ENCODE measurements at regions not wholly inside any gene's neighbourhood (a gene's known extent, or its start where the extent isn't known, plus 50 kb on each side); places are given as distances from the start of the nearest gene placed in this dataset.

DNA sequence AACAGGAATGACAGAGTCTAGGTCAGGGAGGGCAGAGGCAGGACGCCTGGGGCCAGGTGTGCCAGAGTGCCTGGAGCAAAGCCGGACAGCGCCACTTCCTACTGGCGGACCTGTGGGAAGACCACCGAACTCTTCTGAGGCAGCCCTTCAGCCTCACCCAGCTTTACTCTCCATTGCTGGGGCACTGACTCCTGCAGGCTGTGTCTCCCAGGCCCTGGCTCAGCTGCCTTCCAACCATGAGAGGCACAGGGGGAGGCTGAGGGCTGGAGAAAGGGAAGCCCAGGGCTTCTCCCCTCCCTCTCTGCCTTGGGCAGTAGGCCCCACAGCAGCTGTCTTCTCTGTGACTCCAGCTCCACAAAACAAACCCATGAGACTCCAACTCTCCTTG, 139.6 kb upstream of the UNC5B start:
- no peak for DNase-seq

DNA sequence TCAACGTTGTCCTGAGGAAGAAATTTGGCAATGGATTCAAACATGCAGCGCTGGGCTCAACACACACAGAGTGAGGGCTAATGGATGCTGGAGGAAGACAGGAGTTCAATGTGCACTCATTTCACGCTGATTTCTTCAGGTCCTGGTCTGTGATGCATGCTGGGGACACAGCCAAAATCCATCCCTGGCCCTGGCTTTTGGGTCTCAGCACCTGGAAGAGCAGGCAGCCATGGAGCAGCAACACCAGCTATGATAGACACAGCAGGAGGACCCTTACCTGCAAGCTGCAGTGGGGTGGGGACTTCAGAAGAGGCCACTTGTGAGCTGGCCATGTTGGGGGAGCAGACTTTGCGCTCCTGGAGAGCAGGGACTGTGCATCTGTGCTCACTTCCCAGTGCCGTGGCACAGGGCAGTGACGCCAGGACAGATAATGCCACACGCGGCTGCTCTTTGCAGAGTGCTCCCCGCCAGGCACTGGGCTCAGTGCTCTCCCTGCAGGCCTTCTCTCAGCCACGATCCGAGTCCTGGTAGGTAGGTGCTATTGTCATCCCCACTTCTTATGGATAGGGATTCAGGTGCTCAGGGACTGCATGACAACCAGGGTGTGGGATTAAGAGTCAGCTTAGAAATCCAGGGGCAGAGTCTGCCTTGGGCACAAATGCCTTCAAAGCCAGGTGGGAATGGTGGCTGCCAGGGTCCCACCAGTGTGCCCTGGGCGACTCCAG, 138.8 kb upstream of the UNC5B start:
- no peak for DNase-seq

DNA sequence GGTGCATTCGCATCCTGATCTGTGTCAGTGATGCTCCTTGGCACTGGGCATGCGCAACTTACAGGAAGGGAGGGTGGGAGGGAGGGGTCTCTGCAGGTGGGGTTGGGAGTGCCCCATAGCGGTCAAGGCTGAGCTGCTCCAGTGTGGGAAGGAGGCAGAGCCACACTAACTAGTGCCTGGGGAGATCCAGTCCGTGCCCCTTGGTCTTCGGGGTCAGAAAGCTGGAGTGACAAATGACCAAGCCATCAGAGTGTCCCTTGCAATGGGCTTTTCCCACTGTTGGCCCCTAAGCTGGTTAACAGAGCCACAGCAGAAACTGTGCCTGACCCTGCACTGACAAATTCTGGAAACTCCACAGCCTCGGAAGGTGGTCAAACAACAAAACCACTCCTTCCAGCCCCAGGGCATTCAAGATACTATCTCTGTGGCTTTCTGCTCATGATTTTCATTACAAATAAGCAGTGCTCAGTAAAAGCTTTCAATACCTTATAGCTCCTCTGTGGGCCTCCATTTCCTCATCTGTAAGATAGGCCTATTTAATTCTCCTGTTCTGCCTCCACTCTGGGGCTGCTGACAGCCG, 138.1 kb upstream of the UNC5B start:
- no peak for DNase-seq

DNA sequence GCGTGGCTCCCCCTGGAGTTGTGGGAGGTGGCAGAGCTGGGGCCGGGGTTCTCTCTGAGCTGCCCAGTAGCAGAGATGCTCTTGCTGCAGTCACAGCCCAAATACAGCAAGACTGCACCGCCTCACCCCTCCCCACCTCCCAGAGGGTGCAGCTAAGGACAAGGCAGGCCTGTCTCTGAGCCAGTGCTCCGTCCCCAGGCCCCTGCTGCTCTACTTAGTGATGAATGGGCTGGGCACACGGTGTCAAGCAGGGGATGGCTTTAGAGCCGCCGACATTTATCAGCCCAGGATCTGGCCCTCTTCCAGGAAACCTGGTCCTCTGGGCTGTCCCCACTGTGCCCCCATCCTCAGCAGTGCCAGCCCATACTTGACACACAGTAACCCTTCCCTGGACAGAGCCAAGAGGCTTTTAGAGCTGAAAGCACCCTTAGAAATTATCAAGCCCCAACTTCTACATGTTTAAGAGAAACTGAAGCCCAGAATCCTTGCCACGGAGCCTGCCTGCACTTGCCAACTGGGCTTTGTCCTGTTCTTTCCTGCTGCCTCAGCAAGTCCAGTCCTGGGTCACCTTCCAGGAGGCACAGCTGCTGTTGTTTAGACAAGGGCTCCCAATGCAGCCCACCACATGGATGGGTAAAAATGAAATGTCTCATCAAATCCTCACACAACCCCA, 137.1 kb upstream of the UNC5B start:
- DNase-seq, result no peak

DNA sequence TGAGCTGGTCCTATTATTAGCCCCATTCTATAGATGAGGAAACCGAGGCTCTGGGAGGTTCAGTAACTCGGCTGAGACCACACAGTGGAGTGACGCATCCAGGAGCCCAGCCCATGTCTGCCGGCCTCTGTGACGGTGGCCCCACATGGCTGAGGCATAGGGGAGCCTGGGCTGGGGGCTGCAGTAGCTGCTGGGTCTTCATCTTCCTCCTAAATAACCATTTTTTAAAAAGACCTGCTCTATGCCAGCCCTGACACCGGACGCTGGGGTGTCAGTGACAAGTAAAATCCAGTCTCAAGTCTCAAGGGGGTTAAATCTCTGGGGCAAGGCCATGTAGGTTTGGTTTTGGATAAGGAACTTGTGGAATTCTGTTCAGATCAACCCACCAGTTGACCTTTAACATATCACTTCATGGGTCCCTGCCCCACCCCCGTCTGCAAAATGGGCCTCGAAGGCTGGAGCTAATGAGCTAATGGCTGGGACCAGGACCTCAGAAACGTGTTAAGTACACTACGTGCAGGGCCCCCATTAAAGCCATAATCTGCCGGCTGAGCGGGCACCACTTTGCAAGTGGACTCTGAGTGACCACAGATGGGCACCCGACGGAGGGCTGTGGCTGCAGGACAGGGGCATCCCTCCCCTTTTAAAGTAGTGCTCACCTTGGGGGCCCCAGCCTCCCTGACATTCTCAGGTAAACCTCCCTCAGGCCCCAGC, 136.5 kb upstream of the UNC5B start:
- DNase-seq, result no peak

DNA sequence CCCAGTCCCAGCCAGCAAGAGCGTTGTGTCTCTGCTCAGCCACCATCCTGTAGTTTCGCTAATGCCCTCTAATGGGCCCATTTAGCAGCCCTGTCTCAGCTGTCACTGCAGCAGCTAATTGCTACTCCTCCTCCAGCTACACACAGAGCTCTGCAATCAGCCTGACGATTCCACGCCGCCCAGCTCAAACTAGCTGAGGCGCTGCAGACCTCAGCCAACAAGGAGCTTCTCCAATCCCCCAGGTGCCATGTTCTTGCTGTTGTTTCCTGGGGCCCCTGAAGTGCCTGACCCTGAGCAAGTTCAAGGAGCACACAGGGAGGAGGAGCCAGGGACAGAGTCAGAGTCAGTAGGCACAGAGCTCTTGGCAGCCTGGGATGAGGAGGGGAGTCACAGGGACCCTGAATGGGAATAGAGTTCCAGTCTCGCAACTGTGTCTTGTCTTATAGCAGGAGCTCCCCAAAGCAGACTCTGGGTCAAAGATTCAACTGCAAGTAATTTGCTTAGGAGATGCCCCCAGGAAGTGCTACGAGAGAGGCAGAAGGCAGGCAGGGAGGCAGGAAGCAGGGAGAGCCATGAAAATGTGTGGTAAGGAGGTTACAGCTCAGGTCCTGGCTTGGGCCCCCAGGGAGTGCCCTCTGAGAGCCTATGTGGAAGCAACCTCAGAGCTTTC, 135.8 kb upstream of the UNC5B start:
- DNase-seq, result no peak

DNA sequence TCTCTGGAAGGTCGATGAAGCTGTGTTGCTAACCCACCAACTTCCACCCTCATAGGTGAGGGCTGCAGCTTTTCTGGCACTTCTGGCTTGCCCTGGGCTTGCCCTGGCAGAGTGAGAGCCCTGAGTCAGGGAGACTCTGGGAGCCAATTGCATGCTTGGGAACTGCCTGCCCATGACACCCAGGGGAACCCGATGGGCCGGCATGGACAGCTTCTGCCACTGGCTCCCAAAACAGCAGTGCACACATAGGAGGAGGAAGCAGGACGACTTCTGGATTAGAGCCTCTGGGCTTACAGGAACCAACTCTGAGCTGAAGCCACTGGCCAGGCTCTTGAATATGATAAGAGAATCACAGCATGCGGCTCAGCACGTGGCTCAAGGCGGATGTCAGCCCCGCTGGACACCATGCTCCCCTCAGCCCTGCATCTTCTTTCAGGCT, 135.2 kb upstream of the UNC5B start:
- no peak for DNase-seq

DNA sequence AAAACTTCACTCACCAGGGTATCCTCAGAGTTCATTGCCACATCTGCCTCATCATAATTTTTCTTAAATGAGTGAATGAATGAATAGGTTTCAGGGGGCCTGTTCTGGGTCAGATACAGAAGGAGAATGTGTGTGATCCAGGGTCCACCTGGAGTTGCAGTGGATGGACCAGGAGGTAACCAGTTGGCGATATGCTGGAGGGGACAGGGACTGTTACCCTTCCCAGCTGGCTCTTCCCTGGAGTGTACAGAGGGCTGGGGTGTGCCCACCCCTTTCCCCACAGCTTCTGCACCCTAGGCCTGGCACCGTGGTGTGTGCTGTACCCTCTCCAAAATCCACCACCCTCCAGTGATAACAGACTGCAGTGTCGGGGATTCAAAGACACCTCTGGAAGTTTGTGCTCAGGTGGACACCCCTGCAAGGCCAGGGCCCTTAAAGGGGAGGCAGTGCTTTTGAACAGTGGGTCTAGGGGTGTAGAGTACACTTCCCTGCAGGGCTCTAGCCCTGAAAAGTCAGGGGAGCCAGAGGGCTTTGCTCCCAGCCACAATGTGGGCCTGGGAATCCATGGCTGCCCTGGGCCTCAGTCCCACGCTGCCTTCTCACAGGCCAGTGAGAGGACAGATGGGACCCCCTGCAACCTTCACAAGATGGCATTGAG, 134.4 kb upstream of the UNC5B start:
- DNase-seq, result no peak

DNA sequence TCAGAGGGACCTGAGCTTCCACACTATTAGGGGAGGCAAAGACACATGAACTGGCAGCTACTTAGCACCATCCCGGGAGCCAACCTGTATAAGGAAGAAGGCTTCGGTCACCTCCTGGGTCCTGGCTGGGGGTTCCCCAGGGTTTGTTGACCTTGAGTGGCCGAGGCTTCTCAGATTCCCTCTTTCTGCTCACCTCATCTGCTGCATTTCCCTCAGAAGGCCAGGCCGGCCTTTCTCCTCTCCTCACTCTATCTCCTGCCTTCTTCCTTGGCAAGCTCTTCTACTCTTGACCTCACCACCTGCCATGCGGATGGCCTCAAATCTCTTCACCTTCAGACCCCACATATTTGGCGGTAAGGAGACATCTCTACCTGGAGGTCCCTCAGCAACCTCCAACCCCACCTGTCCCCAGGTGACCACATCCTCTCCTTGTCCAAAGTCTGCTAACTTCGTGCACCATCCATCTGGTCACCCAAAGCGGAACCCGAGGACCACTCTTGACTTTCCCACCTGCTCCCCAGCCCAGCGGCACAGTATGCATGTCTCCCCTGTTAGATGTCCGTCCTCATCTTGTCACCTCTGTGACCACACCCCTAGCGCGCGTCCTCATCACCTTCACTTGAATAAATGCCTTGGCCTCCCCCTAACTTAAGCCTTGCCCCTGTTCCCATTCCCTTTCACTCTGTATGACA, 133.8 kb upstream of the UNC5B start:
- DNase-seq, result no peak

DNA sequence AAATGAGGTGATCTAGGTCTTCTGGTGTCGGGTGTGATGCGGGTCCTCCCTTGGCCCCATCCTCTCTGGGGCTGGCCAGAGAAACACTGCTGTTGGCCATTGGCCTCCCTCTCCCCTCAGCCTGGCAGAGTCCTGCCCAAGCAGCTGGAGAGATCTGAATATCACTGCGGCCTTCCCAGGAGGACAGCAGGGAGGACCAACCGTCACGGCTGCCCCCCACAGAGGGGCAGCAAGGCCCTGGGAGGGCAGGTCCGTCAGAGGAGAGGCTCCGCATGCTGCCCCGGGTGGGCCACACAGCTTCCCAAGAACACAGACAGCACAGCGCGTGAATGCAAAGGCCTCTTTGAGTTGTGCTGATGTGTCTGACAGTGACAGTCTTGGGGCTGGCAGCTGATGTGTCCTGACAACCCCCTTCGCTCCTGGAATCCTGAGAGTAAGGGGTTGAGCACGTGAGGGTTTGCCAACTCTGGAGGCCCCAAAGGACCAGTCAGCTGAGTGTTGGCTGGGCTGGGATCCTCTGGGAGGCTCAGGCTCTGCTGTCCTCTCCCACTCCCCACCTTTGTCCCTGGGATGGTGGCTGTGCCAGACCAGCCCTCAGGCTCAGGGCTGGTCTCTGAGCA, 132.5 kb upstream of the UNC5B start:
- no peak for DNase-seq

DNA sequence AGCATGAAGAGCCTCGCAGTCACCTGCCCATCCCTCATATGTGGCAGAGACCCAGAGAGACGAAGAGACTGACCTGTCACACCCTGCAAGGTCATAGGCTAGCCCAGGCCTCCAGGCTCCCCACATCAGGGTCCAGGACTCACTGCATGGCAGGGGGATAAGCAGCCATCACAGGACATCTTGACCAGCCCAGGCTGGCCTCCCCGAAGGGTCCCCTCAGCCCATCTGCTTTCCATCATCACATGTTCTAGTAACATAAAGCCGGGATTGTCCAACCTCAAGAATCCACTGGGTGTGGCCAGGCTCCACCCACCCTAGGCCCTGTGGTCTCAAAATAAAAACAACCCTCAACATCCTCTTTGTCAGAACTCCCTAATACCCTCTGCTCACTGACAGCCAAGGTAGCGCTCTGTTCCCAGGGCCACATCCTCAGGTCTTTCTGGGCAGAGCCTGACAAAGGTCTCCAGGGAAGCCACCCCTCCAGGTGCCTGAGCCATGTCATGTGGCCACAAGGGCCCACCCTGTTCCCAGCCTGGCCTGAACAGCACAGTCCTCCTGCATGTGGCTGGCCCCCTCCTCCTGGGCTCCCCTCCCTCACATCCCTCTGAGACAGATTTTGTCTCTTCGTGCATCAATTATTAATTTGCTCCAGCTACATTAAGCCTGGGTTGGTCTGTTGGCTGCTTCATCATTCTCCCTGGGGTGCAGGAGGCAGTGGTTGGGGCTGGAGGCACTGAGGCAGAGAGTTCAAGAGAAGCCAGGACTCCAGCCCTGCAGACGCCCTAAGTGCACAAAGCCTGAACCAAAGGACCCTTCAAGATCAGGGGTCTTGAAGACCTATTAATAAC, 131.8 kb upstream of the UNC5B start:
- DNase-seq, result no peak

DNA sequence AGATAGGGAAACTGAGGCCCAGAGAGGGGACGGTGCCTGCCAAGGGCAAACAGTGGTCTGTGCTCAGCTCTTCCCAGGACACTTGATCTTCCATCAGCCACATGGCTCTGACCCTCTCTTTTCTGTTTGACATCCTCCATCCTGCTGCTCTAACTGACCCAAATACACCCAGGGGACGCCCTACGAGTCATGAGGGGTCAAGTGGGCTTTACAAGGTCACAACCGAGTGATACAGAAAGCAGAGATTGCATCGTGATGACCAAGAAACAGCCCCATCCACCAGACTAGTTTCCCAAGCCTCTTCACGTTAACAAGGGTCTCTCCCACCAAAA, 131.2 kb upstream of the UNC5B start:
- no peak for DNase-seq

DNA sequence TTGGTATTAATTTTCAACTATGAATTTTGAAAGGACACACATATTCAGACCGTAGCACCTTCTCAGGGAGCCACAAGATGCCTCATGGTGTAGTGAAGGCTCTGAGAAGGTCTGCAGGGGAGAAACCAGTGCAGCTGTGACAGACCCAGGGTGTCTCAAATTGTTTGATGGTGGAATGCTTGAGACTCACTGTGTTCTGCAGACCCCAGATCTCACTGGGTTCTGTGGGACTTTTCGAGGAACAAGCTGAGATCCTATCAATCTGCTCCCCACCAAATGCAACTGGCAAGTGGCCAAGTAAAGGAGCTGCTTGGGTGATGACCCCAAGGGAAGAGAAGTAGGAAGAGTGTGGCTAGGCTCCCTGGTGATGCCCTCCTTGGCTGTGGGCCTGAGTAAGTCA, 130.5 kb upstream of the UNC5B start:
- no peak for DNase-seq

DNA sequence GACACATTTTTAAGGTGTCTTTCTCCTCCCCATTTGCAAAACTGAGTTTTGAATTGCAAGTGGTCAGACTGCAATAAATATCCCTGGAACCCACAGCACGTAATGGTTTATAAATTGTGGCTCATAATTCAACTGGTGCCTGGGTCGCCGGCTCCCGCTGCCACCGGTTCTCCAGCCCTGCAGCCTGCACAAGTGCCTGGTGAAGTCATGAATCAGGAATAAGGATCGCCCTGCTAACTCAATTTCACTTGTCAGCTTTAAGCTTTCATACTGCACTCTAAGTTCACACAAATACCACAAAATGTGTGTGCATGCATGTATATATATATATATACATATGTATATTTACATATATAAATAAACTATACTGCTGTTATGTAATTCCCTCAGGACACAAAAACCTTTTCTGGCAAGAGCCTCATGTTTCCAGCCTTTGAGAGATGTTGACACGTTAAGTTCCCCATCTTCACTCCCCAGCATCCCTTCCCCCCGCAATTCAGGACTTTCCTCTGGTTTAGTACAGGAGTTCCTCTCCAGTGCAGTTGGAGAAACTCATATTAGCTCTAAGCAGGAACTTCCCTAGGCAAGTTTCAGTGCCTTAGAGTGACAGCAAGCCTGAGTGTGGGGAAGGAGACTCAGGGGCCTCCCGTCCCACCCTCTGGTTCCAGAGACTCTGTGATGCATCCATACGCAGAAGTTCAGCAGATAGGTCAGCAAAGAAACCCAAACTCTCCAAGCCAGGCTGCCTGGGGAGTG, 129.2 kb upstream of the UNC5B start:
- DNase-seq, result no peak

DNA sequence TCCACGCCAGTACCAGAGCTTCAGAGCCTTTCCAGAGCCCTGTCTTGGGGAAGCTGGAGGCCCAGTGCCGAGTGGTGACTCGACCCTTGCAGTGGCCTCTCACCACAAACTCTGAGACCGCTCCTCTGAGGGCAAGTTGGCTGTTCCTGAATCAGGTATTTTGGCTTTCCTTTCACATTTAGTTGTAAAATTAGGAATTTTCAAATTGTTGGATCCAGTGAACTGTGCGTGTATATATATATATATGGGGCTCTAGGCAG, 128.7 kb upstream of the UNC5B start:
- DNase-seq, result no peak

DNA sequence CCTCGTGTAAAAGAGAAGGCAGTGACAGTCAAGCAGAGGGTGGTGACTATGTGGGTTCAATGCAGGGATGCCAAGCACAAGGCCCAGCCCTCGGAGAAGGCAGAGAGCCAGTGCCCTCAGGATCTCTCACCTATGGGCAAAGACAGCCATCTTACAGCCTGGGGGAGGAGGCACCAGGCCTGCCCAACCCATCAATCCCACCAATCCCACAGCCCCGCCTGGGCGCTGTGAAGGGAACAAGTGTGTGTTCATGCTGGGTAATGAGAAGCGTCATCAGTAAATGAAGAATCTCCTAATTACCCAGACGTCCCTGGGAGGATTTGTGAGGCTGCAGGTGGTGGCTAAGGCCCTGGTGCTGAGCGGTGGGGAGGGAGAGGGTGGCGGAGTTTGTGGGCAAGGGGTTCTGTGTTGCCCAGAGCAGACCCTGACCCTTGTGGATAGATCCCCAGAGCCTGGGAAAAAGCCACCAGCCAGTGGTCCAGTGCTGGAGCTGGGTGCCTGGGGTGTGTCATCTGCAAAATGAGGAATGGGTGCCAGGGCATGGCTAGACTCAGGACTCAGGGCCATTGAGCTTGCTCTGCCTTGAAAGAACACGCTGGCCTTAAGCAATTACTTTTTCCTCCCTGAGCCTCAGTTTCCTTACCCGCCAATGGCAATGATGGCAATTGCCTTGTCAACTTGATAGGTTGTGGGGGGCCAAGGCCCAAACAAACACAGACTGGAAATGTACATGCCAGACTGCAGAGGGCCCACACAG, 128.1 kb upstream of the UNC5B start:
- DNase-seq, result no peak

DNA sequence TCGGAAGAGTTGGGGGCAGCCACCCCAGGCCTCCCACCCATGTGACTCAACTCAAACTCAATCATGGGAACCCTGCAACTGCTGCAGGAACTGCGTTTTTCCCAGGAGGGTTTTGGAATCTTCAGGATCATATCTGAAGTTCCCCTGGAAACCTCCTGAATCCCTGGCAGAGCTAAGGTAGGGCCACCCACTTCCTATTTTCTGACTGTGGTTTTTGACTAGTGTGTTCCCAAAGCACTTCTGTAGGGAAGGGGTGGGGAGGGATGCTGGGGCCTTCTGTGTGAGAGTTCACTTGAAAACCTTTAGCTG, 127.6 kb upstream of the UNC5B start:
- DNase-seq, result no peak

DNA sequence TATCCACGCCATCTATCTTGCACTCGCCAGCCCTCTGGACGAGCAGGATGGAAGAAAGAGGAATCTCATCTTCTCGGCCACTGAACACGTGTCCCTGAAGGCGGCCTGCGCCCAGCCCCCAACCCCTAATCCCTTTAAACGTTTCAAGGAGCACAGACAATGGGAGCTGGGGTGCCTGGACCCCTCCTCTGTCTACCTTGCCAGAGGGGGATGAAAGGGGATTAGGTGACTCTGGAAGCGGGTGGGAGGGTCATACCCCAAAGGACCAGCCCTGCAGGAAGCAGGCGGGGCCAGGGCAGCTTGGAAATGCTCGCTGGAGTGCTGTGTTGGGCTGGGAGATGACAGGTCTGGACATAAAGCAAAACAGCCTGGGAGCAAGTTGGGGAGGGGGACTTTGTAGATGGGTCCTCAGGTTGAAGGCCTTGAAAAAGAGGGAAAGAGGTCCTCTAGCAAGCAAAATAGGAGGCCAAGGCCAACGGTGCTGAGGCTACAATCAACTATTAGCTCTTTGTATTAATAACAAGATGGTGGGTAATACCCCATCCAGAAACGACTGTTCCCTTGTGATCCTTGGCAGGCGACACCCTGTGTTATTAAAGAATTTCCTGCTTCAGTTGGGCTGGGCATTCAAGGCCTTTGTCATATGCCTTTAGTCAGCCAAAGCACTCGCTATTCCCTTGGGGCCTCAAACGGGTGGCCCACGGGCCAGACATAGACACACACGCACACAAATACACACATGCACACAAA, 126.5 kb upstream of the UNC5B start:
- DNase-seq, result no peak

All from C1 segment of cervical spinal cord (tissue), 14 donors.